VCaP (cell line): ENCODE measurements at regions not wholly inside any gene's neighbourhood (a gene's known extent, or its start where the extent isn't known, plus 50 kb on each side); places are given as distances from the start of the nearest gene placed in this dataset.
A peak's percentile ranks its signal among the peaks of the same experiment; 100 is the strongest.
"Not testable (repeated sequence)": the region's sequence is repeated elsewhere in the genome, so short reads cannot be mapped to it uniquely, and the experiment has no call there.

Source experiments
- H3K27ac ChIP-seq: fragments of 450-650 bp; 2 replicates; pipeline ENCODE4 v1.5.1; 2017
- CTCF ChIP-seq: fragments of 450-650 bp; conservative IDR thresholded peaks from 2 replicates; pipeline ENCODE4 v1.5.1; 2017; ENCODE audit warnings: mild to moderate bottlenecking, moderate library complexity

- no peak for TF ChIP-seq CTCF
- H3K27ac ChIP-seq: no peak overlapping the region
Observed at GRCh38 chr9:83138422-83139135, 75.6 kb upstream of the RASEF start.

- H3K27ac ChIP-seq: peak overlapping the region; percentile 54
- TF ChIP-seq CTCF: no peak
Observed at GRCh38 chr9:83133316-83133715, 70.4 kb upstream of the RASEF start.

GRCh38 chr9:83132768-83133167, 69.8 kb upstream of the RASEF start:
- peak overlapping the region; percentile 54 for H3K27ac ChIP-seq
- TF ChIP-seq CTCF: no peak

- H3K27ac ChIP-seq: no peak overlapping the region
Observed at GRCh38 chr9:83130541-83130940, 67.6 kb upstream of the RASEF start.

GRCh38 chr9:83125671-83126070, 62.7 kb upstream of the RASEF start:
- TF ChIP-seq CTCF: no peak
- no peak overlapping the region for H3K27ac ChIP-seq

More at GRCh38 chr9:83130541-83130940, 67.6 kb upstream of the RASEF start:
- TF ChIP-seq CTCF: no peak

- no peak for TF ChIP-seq CTCF
- no peak overlapping the region for H3K27ac ChIP-seq
Observed at GRCh38 chr9:83119873-83120272, 56.9 kb upstream of the RASEF start.

GRCh38 chr9:83116026-83116425, 53.1 kb upstream of the RASEF start:
- no peak overlapping the region for H3K27ac ChIP-seq
- TF ChIP-seq CTCF: no peak

GRCh38 chr9:83113445-83113844, 50.5 kb upstream of the RASEF start:
- not testable (repeated sequence) for H3K27ac ChIP-seq
